Muscle of arm (tissue), 1 donor: ENCODE measurements at regions not wholly inside any gene's neighbourhood (a gene's known extent, or its start where the extent isn't known, plus 50 kb on each side); places are given as distances from the start of the nearest gene placed in this dataset.
A peak's percentile ranks its signal among the peaks of the same experiment; 100 is the strongest.

ENCODE experiments used
- DNase-seq: peaks from one replicate; pipeline ENCODE4 v3.0.0-alpha.2; 2013

GRCh38 chr11:15905366-15906104, 450.8 kb downstream of the SOX6 start:
- DNase-seq, result peak; percentile 54

GRCh38 chr11:15906481-15907035, 449.8 kb downstream of the SOX6 start:
- no peak for DNase-seq

DNA sequence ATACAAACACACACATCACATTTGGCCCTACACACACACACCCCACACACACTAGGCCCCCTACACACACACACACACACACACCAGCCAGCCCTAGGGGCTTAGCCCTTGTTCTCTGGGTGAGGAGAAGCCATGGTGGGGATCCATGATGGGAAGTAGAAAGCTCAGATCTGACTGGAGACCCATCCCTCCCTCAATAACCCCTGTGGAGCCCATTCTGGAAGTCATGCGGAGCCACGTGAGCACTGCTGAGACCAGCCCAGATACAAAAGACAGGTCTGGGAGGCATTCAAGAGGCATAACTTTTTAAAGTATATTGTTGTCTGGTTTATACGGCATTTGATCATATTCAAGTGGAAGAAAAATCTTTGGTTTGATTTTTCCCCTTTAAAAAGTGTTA, 448.5 kb downstream of the SOX6 start:
- no peak for DNase-seq

- no peak for DNase-seq
These were observed 446.3 kb downstream of the SOX6 start for GRCh38 chr11:15909937-15910598.

GRCh38 chr11:15910761-15911160, 445.6 kb downstream of the SOX6 start:
- no peak for DNase-seq

DNA sequence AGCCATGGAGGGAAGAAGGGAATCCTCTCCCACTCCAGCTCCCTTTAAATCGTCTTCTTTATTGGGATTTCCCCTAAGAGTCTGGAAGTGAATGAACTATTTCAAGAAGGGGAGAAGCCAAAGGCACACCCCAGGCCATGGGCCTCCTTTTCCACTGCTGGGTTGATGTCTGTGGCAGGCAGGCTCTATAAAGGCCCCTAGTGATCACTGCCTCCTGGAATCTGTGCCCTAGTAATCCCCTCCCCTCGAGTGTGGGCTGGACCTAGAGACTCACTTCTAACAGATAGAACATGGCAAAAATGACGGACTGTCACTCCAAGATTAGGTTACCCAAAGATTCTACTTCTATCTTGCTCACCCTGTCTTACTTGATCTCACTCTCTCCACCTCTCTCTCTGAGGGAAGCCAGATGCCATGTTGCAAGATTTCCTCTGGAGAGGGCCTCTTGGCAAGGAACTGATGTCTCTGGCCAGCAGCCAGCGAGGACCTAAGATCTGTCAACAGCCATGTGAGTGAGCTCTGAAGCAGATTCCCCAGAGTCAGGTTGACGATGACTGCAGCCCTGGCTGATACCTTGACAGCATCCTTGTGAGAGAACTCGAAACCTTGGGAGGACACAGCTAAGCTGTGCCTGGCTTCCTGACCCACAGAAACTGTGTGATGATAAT, 444.8 kb downstream of the SOX6 start:
- DNase-seq, result no peak

DNA sequence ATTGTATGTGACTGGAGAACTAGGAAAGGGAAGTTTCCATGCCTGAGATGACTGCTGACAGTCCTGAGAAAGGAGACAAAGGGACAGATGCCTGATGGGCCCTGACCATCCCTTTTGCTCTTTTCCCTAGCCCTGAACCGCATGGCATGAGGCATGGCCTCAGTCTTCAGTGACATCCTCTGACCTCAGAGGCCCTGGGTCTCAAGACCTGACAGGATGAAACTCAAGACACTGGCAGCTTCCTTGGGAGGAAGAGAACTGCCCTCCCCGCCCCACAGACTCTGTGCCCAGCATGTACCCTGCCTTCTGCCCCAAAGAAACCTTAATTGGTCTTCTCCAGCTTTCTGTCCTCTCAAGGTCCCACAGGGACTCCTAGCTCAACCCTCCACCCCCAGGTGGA, 444.1 kb downstream of the SOX6 start:
- no peak for DNase-seq

DNA sequence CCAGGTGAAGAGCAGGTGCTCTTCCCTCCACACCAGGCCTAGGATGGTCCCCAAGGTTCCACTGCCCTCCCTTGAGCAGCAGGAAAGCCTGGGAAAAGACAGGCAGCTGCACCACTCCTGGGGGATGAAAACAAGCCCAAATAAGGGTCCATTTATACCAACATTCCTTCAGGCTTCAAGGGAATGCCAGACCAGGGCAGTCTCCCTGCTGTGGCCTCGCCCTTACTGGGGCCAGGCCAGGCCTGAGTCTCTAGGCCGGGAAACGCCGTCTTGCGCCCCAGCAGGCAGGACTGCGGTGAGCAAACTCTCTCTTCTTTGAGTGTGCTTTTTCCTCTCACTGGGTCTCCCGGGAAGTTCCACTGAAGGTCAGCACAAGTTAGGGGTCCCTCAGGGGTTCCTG, 443.5 kb downstream of the SOX6 start:
- DNase-seq, result no peak

DNA sequence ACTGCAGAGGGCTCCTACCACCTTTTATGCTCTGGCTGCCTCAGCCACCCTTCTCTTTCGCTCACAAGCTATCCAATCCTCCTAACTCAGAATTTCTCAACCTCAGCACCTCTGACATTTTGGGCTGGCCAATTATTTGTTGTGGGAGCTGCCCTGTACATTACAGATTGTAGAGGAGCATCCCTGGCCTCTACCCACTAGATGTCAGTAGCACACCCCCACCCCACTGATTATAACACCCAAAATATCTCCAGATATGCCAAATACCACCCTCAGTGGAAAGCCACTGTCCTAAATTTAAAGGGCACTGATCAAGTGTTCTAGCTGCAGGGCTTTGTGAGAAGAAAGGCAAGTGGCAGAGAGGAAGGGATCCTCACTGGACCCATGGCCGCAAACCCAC, 443.1 kb downstream of the SOX6 start:
- no peak for DNase-seq
